Loucy (cell line): ENCODE measurements at regions not wholly inside any gene's neighbourhood (a gene's known extent, or its start where the extent isn't known, plus 50 kb on each side); places are given as distances from the start of the nearest gene placed in this dataset.

Source experiments
- CTCF ChIP-seq: fragments of 200-600 bp; sonication (generic); conservative IDR thresholded peaks from 2 replicates; pipeline ENCODE4 v1.5.1; 2014; ENCODE audit warnings: mild to moderate bottlenecking, antibody characterized with exemption, low read length
- EZH2phosphoT487 ChIP-seq: fragments of 200-600 bp; IDR thresholded peaks from 2 replicates; pipeline ENCODE4 v1.6.1; 2018; ENCODE audit warnings: antibody characterized with exemption, mild to moderate bottlenecking, moderate library complexity, borderline replicate concordance

- TF ChIP-seq CTCF, result no peak
- TF ChIP-seq EZH2phosphoT487, result no peak
Observed at GRCh38 chr5:173385832-173386360, 57.7 kb upstream of the STC2 start.
